GM21576 (cell line): ENCODE measurements at regions not wholly inside any gene's neighbourhood (a gene's known extent, or its start where the extent isn't known, plus 50 kb on each side); places are given as distances from the start of the nearest gene placed in this dataset.

Experiments
- ATAC-seq: cut with Tn5 transposase; IDR thresholded peaks from one replicate; pipeline ENCODE4 v1.9.1; 2021; ENCODE audit warnings: mild to moderate bottlenecking, moderate library complexity; ENCODE audit not compliant: unreplicated experiment

DNA sequence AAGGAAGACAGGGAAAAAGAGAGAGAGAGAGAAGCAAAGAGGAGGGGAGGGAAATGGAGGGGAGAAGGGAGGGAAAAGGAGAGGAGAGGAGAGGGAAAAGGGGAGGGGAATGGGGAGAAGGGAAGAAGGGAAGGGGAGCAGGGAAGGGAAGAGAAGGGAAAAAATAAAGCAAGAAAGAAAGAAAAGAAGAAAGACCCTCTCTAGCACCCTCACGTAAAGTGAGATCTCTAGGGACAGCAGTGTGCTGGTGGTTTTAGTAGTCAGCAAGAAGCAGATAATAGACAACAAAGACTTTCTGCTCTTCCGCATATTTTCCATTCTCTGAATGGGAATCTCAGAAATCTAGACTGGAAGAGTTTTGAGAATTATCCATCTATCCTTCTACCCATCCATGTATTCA is 201.8 kb upstream of the RFC3 start:
- ATAC-seq: no peak

DNA sequence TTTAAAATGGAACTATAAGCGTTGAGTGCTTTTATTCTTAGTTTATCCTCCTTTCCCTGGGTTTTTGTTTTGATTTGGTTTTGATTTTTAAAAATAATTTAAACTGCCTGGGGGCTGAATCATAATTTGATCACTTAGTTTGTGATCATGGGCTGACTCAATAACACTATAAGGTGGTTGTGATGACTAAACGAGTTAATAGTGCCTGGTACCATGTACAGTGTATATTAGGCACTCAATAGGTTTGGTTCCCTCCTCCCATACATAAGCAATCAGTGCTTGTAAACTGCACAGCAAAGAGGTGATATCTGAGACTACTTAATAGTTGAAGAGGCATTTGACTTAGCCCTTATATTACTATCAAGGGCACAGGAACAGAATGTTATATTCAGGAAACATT is 200.9 kb upstream of the RFC3 start:
- no peak for ATAC-seq

DNA sequence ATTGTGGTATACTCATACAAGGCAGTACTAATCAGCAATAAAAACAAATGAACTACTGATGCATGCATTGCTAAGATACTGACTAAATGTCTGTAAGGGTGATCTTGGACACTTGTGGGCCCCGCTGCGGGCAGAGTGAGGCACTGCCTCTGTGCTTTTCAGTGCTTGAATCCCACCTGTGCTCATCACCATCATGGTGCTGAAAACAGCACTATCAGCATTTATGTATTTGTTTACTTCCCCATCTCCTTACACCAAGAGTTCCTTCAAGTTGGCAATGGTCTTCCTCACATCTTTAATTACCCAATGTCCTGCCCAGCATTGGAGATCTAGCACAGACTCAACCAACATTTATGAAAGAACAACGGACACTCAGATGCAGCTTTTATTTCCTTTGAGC is 193.7 kb upstream of the RFC3 start:
- no peak for ATAC-seq

DNA sequence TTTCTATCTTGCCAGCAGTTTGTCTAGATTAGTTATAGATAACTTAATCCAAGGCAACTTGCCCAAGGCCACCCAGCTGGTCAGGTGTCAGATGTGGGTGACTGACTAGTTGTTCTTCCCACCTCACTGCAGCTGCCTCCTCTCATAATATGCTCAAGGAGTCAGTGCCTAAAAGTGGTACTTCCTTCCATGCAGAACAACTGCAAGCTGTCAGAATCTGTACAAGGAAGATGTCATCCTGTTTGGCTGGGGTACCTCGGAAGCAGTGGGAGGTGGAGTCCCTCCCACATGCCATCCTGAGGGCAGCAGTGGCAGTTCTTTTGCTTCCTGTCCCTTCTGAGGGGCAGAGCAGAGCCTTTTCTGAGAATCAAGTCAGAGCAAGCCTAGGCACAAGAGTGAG is 193.2 kb upstream of the RFC3 start:
- no peak for ATAC-seq

DNA sequence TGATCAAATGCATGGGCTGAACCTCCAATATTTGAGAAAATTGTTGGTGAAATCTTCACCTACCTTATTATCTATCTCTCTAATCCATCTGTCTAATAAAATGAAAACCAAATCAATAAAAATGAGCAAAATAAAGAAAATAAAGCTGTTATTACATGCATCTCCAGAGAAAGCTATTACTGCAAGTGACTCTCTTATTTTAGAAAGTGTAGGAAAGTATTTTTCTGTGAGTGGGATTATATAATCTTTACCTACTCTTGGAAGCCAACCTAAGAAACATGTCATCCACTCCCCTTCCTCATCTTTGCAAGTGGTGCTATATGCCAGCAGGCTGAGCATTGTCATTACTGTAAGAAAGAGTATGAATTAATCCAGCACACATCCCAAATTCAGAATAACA is 191.5 kb upstream of the RFC3 start:
- no peak for ATAC-seq

DNA sequence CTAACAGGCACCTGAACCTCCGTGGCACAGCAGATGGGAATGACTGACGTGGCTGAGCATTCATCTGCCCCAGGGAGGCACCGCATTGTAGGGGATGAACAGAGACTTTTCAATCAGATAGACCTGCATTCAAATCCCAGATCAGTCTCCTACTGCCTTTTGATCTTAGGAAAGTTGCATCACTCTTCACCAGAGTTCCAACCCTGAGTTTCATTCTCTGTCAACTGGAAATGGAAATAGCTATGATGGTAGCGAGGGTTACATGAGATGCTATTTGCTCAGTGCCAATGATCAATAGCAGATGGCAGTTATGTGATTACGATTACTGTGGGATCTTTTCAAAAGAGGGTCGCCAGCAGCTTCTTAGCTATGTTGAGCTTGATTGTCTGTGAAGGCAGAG is 189.3 kb upstream of the RFC3 start:
- ATAC-seq: no peak

DNA sequence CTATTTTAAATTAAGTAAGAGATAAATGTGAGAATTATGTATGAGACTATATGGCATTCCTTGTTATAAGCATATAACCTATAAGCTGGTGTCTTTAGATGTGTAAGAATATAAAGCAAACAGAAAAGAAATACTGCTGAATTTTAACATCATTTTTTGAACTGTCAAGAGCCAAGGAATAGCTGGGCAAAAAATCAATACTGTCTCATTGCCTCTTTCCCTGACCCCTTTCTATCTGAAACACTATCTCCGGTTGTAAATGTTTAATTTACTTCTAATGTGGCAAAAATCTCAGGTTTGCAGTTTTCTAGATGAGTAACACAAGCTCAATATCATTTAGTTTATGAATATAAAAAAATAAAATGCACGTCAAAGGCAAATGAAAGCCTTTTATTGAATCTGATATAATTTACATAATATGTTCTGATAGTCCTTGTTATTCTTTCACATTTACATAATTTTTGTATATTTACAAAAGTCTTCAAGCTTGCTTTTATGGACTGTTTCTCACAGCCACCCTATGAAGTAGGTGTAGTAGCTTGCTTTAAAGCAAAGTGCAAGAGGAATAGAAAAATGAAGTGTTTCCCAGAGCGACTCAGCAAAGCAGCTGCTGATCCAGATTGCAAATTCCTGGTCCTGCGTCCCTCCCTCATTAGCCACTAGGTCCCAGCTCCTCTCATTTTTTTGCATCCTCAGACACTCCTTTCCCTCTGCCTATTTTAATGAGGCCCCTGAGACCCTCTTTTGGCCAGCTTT is 188.2 kb upstream of the RFC3 start:
- ATAC-seq: no peak

DNA sequence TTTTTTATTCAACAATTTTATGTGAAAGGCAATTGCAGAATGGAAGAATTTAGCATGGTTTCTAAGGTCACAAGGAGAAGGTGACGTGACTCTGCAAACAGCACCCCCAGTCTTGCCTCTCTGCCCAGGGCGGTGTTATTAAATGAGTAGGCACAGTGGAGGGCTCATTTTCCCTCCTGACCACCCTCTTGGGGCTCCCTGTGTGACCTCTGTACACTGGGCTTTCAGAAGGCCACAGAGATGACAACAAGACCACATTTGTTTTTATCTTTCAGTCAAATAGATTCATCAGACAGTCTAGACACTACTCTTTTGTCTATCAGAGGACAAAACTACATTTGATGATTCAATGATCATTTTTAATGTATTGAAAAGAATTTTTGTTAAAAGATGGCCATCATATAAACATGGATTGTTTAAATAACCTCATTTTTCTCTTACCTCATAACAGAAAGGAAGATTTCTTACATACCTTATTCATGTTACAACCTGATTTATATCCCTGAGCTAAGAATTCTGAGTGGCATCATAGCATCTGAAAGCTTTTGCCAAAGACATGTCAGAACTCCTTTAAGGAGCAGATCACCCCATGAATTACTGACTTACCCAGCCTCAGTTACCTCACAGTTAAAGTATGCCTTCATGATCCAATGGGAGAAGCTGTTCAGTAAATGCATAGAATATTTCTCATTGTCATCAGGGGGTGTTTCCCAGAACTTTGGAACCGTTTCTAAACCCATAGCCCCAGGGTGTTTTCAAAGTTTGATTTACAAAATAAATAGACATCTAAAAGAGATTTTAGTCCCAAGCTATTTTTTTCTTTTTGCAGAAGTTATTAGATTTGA is 184.0 kb upstream of the RFC3 start:
- ATAC-seq: no peak

DNA sequence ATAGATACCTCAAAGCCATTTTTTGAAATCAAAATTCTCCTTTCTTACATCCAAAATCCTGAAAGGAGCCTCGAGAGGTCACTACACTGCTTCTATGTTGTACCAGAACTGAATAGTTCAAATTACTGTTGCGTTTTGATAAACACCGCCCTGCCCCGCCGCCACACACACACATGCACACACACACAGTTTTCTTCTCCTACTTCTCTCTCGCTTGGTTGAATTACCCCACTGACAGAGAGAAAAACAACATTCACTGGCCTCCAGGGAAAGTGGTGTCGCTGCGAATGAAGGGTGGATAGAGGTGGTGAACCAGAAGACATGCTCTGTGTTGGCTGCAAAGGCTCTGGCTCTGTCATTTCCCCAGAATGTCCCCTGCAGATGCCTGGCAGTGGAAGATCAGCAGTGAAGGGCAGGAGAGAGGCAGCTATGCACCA is 183.4 kb upstream of the RFC3 start:
- no peak for ATAC-seq

DNA sequence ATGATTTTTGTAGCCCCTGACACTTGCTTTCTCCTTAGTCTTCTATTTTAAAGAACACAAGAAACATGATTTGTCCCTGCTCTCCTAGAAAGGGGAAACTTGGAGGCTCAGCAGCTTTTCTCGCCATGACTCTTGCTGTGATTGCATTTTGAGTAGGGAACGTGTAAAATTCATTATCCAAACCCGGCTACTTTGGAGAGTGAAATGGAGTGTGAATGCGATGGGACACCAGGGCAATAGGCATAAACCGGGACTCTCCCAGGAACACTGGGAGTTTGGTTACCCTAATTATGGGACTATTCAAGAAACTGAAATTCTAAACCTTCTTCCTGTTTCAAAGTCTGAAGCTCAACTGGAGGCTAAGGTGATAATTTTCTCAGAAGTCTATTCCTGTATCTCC is 181.7 kb upstream of the RFC3 start:
- ATAC-seq: no peak

DNA sequence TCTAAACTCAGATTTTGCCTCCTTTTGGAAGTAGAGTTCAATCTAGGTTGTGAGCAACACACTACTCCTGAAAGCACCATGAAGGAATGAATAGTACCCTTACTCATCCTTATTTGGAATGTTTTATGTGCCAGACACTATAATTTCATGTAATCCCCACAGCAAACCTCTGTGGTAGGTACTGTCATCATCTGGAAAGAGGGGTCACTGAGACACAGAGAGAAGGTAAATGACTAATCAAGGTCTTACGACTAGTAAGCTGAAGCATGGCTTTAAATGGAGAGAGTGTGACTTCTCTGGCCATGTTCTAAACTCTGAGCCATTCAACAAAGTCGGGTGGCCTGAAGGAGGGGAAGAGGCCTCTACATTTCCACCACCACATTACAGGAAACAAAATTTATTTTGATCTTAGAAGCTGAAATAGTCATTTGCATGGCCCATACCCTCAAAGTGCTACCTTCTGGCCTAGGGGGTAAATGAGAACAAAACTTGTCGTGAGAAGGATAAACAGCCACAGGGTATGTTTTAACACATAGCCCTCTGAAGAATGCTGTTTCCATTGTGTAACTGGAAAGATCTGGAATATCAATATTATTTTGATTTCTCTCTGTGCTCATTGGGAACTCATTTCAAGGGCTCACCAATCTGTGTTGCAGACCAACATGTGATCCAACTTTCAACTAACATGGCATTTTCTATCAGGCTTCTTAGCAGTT is 180.8 kb upstream of the RFC3 start:
- ATAC-seq: no peak

DNA sequence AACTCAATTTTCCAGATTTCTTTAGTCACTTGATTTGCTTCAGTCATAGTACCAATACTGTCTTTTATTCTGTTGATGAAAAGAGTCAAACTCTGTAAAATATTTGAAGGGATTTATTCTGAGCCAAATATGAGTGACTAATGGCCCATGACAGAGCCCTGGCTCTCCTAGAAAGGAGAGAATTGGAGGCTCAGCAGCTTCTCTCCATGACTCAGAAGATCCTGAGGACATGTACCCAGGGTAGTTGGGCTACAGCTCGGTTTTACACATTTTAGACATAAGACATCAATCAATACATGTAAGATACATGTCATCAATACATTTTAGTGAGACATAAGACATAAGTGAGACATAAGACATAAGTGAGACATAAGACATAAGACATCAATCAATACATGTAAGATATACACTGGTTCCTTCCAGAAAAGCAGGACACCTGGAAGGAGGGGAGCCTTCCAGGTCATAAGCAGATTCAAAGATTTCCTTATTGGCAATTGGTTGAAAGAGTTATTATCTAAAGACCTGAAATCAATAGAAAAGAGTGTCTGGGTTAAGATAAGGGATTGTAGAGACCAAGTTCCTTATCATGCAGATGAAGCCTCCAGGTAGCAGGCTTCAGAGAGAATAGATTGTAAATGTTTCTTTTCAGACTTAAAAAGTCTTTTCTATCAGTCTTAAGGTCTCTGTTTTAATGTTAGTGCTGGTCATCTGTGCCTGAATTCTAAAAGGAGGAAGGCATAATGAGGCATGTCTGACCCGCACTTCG is 179.8 kb upstream of the RFC3 start:
- no peak for ATAC-seq

DNA sequence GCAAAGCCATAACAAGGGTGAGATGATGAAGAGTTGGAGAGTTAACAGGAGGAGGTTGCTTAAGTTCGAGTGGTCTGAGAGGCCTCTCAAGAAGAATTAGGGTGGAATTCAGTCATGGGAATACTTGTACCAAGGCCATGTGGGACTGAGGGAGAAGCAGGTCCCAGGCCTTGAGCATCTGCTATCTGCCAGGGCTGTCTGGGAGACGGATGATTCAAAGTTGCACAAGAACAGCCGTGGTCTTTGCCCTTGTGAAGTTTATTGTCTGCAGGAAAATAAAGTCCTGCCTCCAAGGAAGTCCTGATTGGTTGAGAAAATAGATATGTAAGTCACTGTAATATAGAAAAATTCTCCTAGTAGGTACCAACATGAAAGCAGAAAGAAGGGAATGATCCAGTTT is 178.8 kb upstream of the RFC3 start:
- ATAC-seq: no peak

DNA sequence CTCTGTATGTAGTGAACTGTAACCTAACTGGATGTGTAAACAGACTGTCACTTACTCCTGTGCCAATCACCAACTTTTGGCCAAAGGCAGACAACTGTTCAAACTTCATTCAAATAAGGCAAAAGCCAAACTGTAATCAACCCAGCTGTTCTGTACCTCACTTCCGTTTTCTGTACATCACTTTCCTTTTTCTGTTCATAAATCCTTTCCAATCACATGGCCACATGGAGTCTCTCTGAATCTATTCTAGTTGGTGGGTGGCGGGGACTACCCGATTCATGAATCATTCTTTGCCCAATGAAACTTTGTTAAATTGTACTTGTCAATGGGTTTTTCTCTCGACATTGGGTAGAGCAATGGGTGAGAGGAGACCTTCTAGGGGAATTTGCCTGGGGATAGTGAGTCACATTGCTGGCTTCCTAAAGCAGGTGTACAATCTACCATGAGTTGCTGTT is 178.3 kb upstream of the RFC3 start:
- peak; percentile 58 for ATAC-seq

DNA sequence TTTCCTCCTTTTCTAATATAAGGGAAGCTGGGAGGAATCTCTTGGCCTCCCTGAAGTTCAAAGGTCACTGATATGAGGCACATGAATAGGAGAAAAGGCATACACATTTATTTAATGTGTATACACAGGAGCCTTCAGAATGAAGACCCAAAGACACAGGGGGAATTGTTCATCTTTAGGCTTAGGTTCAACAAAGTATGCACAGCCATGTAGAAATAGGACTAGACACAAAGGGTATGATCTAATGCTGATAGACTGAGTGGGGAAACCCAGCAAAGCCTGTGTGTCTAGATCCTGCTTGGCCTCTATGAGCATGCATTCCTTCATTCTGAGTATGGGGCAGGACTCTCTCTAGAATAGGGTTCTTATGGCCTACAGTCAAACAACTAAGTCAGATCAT is 177.1 kb upstream of the RFC3 start:
- ATAC-seq: no peak

DNA sequence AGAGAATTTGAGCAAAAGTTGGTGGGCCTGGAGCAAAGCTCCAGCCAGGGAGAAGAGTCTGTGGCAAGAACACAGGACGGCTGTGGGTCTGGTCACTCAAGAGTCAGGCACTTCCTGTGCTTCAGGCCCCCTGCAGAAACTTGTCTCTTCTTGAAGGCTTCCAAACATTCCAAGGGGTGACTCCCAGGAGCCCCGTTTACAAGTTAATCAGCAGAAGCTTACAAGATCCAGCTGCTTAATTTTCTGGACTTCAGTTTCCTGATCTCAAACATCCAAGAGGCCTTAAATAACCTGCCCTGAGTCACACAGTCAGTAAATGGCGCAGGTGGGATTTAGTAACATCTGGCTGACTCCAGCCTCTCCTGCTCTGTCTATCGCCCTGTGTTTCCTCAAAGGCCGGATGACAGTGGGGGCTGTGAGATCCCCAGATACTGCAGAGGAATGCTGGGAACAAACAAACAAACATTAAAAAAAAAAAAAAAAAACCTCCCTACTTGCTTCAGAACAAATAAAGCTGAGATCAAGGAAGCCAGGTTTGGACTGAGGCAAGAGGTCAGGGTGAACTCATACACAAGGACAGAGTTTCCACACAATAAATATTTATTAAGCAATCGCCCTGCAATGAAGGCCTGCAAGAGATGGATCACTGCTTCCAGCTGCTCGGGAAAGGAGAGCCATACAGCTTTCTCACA is 175.4 kb upstream of the RFC3 start:
- ATAC-seq: no peak

DNA sequence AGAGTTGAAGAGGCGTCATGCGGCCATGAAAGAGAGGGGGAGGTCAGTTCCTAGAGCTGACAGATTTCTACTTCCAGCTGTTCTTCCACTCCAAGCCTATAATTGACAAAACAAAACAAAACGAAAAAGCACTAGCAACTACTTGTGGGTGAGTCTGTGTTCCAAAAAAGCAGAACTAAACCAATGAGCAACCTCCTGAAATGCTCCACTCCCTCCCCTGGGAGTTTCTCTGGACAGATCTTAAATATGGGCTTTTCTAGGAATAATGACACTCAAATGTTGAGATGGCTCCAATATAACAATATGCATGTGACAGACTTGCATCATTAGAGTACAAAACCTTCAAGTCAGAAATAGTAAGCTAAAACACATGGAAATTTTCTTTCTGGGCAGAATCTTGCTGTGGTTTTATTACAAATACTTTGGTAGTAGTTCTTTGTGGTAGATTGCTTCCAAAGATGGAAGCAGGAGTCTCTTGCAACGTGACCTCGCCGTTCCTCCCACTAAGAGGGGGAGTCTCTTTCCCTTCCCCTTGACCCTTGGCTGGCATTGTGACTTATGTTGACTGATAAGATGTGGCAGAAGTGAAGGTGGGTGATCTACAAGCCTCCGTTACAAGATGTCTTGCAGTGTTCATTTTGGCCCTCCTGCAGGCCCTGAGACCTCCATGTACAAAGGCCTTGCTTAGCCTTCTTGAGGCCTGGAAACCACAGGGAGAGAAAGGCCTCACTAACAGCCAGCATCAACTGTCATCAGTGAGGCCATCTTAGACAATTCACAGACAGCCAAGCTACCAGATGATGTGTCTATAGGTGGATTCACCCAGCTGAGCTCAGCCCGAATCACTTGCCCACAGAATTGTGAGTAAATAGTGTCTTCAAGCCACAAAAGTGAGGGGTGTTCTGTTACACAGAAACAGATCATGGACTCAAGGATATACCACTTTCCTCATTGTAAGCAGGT is 173.1 kb upstream of the RFC3 start:
- no peak for ATAC-seq

DNA sequence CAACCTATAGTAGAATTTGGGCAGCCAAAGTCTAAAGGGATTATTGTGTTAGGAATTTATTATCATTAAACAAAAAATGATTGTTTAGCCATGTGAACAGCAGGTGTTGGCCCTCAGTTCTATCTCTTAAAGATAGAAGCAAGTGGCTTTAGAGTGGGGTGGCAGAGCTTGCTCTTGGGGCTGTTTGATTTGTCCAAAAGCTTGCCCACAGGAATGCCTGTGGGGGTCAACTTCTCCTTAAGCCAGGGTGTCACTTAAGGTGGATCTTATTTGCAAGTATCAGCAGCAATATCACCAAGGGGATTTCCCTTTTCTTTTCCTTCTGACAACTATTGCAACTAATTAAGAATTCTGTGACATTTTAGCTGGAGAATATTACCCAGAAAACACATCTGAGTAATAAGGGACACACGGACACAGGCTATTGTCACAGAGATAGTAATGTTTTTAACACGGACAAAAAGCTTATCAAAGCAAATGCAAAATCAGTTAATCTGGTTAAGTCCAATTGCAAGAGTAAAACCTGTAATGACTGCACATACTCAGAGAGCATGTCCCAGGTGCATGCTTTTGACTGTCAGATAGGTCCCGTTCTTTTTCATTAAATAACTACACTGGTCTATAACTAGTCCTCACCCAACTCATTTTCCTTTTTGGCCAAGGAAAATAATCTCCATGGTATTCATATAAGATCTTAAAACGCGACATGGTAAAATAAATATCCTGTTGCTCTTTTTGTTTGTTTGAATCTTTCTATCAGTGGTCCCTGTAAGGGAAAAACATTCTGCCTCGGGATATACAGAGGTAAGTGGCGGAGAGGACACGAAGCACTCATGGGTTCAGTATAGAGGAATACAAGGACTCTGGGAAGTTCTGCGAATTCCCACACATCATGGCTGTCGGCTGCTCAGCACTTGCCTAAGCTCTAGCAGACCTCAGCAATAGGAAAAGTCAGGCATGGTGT is 172.1 kb upstream of the RFC3 start:
- ATAC-seq: no peak
